ENCODE measurements at regions not wholly inside any gene's neighbourhood (a gene's known extent, or its start where the extent isn't known, plus 50 kb on each side); places are given as distances from the start of the nearest gene placed in this dataset.

GRCh38 chr14:54129850-54130640 lies 173.4 kb upstream of the BMP4 start:
- DNase-seq (ENCODE audit: low read depth), result no peak

- no peak for DNase-seq (ENCODE audit: low read depth)
Measured at GRCh38 chr14:54132496-54132895, 175.9 kb upstream of the BMP4 start.

- DNase-seq (ENCODE audit: low read depth), result no peak
Measured at GRCh38 chr14:54133896-54134295, 177.3 kb upstream of the BMP4 start.

DNA sequence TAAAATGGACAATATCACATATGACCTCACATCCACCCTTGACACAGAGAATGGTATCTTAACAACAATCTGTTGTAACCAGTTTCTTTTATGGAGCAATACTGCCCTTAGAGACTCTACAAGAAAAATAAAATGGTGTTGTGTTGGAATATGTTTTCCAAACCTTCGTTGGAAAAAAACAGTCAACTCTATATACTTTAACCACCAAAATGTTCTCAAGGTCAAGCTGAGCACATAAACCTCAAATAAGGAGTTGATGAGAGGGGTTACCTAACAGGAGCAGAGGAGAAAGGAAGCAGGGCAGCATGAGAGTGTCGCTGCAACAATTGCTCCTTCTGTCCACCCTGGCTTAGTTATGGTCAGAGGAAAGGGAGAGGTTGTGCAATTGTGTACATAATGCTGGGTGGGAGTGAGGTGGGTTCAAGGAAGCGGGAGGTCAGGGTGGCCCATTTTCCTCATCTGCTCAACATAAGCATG lies 179.2 kb upstream of the BMP4 start:
- DNase-seq (ENCODE audit: low read depth), result no peak

GRCh38 chr14:54136894-54137613 lies 180.4 kb upstream of the BMP4 start:
- no peak for DNase-seq (ENCODE audit: low read depth)

- no peak for DNase-seq (ENCODE audit: low read depth)
Measured at GRCh38 chr14:54137614-54137961, 181.0 kb upstream of the BMP4 start.

GRCh38 chr14:54138024-54138353 lies 181.4 kb upstream of the BMP4 start:
- no peak for DNase-seq (ENCODE audit: low read depth)

GRCh38 chr14:54138354-54139038 lies 181.9 kb upstream of the BMP4 start:
- no peak for DNase-seq (ENCODE audit: low read depth)

DNA sequence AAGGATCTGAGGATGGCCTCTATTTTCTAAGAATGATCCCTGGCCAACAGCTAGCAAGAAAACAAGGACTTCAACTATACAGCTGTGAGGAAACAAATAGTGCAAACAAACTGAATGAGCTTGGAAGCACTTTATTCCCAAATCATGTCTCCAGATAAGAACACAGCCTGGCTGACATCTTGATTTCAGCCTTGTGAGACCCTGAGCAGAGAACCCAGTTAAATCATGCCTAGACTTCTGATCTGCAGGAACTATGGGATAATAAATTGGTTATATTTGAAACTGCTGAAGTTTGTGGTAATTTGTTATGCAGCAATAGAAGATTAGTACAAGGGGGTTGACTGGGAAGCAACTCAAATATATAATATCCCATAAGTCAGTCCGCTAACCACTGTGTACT lies 183.9 kb upstream of the BMP4 start:
- DNase-seq (ENCODE audit: low read depth), result no peak

DNA sequence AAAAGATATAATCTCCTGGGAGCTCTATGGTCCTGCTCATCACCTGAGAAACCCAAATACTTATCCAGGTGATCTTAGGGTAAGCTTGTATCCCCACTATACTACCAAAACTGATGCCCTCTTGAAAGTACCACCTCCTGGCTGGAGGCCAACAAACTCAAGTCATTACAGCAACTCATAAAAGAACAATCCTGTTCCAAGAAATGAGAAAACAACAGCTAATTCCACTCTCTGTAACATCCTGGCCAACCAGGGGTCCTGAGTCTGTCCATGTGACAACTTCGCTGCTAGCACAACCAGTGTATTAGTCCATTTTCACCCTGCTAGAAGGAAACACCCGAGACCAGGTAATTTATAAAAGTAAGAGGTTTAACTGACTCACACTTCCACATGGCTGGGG lies 190.0 kb upstream of the BMP4 start:
- DNase-seq (ENCODE audit: low read depth), result no peak

DNA sequence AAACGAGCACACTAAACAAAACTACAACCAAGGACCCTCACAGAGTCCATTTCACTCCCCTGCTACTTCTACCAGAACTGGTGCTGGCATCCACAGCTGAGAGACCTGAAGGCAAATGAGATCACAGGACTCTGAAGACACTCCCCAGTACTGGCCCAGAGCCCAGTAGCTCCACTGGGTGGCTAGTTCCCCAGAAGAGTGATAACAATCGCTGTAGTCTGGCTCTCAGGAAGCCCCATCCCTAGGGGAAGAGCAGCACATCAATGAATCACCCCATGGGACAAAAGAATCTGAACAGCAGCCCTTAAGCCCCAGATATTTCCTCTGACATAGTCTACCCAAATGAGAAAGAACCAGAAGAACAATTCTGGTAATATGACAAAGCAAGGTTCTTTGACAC lies 190.7 kb upstream of the BMP4 start:
- DNase-seq (ENCODE audit: low read depth), result no peak

DNA sequence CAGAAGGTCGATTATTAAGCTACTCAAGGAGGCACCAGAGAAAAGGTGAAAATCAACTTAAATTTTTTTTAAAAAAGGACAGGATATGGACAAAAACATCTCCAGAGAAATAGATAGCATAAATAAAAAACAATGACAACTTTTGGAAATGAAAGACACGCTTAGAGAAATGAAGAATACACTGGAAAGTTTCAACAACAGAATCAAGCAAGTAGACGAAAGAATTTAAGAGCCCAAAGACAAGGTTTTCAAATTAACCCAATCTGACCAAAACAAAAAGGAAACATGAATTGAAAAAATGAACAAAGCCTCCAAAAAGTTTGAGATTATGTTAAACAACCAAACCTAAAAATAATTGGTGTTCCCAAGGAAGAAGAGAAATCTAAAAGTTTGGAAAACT lies 191.1 kb upstream of the BMP4 start:
- DNase-seq (ENCODE audit: low read depth), result no peak

GRCh38 chr14:54148251-54148650 lies 191.6 kb upstream of the BMP4 start:
- no peak for DNase-seq (ENCODE audit: low read depth)

GRCh38 chr14:54152351-54152750 lies 195.7 kb upstream of the BMP4 start:
- no peak for DNase-seq (ENCODE audit: low read depth)

DNA sequence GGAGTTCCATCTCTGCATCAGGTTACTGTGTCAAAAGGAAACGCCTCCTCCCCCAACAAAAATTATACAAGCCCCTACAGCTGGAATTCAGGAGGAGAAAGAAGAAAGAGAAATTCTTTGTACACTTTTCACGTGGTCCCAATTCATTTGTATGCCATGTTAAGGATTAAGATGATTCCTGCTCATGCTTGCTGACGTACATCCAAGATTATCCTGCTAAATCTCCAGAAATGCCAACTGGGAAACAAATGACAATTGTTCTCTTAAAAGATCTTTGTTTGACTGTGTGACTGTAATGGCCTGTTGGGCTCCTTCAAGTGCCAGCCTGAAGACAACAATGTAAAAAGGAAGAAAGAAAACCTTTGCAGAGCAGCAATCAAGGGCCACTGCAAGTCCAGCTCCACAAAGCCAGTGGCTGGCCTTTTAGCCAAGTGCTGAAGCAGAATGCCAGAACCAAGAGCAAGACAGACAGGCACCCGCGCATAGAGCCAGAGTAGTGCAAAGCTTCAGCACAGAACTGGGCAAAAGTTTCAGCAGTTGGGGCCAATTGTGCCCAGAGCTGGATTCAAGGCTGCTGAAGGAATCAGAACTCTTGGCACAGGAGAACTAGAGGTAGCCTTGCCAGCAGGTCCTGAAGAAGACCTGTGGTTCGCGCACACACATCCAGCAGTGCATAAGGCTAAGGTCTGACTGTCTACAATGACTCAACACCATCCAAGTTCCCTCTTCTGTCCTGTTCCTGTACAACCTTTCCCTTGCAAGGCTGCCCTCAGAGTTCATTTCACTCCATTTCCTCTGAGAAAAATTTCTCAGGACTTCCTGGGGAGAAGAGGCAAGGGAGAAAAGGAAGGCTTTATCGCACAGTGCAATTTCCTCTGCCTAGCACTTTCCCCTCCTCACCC lies 209.7 kb upstream of the BMP4 start:
- DNase-seq (ENCODE audit: low read depth), result no peak

DNA sequence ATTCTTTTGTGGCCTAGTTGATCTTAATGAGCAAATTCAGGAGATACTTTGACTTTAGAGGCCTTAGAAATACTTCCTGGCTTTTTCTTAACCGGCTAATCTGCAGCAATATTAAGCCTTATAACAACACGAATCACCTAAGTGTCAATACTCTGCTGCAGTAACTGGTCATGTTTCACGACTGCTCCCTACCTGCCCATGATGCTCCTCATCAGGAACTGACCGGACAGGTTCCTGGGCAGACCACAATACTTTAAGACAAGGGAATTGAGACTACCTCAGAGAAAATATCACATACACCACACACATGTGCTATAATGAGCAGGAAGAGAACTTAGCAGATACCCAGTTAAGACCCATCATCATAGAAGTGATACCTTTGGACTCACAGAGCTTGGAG lies 211.9 kb upstream of the BMP4 start:
- no peak for DNase-seq (ENCODE audit: low read depth)

DNA sequence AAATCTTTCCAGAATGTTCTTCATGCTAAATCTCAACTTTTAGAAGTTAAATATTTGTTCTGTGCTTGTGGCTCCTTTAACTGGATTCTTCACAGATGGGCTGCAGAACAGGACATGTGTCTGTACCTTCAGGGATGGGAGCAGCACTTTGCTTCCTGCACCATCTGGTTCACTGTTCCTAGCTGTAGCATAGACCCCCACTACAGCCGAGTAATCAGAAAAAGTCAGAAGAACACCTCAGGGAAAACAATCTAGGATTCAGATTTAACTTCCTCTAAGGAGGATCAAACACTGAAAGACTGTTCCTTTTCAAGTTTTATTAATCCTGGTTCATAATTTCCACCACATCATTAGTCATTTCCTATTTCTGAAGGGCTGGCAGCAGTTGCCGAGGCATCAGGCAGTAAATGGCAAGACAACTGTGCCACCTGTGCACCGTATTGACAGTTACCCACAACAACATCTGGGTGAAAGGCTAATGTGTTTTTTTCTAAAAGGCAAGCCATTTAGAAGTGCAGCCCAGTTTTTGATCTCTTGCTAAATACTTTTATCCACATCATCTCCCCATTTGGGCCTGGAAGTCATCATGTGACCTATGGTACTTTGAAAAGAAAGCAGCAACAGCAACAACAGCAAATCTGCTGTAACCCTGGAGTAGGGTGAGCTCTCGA lies 212.8 kb upstream of the BMP4 start:
- DNase-seq (ENCODE audit: low read depth), result peak; percentile 18

- DNase-seq (ENCODE audit: low read depth), result no peak
Measured at GRCh38 chr14:54170301-54170700, 213.7 kb upstream of the BMP4 start.

- no peak for DNase-seq (ENCODE audit: low read depth)
Measured at GRCh38 chr14:54172114-54172513, 215.5 kb upstream of the BMP4 start.

DNA sequence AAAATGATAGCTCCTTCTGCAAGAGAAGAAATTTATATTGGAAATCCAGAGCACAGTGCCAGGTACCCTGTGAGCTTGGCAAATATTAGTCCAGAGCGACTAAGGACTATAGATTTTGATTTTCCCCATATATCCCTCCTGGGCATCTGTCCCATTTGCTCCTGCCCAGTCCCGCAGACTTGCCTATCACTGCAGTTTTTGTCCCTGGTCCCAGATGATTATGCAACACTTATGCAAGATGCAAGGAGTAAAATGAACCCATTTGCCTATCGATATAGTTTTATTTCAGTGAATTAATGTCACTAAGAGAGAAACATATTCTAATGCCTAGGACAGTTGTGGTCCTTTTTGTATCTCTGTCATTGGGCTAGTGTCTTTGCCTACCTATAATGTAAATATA lies 215.9 kb upstream of the BMP4 start:
- no peak for DNase-seq (ENCODE audit: low read depth)

- DNase-seq (ENCODE audit: low read depth), result peak; percentile 32
Measured at GRCh38 chr14:54173802-54174201, 217.2 kb upstream of the BMP4 start.

DNA sequence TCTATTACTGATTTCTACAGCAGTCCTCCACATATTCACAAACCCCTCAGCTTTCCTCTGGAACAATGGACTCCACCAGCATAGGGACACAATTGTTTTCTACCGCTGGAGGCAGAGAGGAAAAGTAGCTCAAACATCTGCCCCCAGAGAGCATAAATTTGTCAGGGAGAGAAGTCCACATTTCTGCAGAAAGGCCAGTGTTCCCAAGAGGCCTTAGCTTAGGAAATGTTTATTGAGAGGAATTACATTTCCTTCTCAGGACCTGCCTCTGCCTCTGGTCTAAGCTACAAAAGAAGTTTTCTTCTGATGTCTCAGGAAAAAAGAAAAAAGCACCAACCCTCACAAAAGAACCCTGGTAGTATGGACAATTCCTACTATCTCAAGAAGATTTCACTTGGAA lies 217.8 kb upstream of the BMP4 start:
- DNase-seq (ENCODE audit: low read depth), result no peak
